ENCODE measurements at regions not wholly inside any gene's neighbourhood (a gene's known extent, or its start where the extent isn't known, plus 50 kb on each side); places are given as distances from the start of the nearest gene placed in this dataset.

DNA sequence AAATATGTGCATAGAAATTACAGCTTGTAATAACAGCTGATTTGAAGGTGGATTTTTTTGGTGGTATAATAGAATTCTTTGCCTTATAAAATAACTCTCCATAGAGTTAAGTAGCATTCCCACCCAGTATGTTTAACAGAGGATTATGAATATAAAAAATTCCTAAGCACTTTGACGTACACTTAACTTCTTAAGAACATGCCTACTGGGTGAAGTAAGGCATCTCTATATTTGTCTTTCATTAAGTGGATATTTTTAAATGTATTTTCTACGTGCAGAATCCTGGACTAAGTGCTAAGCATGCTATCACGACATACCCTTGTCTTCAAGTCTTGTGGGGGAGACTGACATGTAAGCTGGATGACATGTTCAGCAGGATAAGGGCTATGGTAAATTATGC, 217.7 kb upstream of the BMPER start:
- TF ChIP-seq, protein P1, sequence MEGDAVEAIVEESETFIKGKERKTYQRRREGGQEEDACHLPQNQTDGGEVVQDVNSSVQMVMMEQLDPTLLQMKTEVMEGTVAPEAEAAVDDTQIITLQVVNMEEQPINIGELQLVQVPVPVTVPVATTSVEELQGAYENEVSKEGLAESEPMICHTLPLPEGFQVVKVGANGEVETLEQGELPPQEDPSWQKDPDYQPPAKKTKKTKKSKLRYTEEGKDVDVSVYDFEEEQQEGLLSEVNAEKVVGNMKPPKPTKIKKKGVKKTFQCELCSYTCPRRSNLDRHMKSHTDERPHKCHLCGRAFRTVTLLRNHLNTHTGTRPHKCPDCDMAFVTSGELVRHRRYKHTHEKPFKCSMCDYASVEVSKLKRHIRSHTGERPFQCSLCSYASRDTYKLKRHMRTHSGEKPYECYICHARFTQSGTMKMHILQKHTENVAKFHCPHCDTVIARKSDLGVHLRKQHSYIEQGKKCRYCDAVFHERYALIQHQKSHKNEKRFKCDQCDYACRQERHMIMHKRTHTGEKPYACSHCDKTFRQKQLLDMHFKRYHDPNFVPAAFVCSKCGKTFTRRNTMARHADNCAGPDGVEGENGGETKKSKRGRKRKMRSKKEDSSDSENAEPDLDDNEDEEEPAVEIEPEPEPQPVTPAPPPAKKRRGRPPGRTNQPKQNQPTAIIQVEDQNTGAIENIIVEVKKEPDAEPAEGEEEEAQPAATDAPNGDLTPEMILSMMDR (IDR thresholded peaks at IDR 0.05): no peak
- no peak for TF ChIP-seq POLR2A (IDR thresholded peaks at IDR 0.05)

Data from esophagus squamous epithelium (tissue), 4 donors.